AG04450 (cell line): ENCODE measurements at regions not wholly inside any gene's neighbourhood (a gene's known extent, or its start where the extent isn't known, plus 50 kb on each side); places are given as distances from the start of the nearest gene placed in this dataset.

Experiments used
- CTCF ChIA-PET: fragments of 300-600, 350-600 bp; formaldehyde crosslinking; extraction: SDS; loops from one replicate; lab custom pipeline; 2022; ENCODE audit warnings: antibody characterized with exemption, inconsistent platforms; lab: Charles Lee
- POLR2A ChIA-PET: fragments of 350-600 bp; formaldehyde crosslinking; extraction: SDS; loops from one replicate; lab custom pipeline; 2021; ENCODE audit warnings: antibody characterized with exemption, inconsistent platforms; lab: Yijun Ruan, JAX
- DNase-seq: peaks from one replicate; pipeline ENCODE4 v3.0.0-alpha.2; 2011; ENCODE audit warnings: low read depth, low spot score
- H3K27ac ChIP-seq: one replicate; pipeline ENCODE4 v1.5.1; 2012; ENCODE audit warnings: low read depth, low read length, control low read depth
- H3K27me3 ChIP-seq: one replicate; pipeline ENCODE4 v1.6.0; 2012; ENCODE audit warnings: low read length; ENCODE audit not compliant: control insufficient read depth, insufficient read depth
- H3K4me3 ChIP-seq: 2 replicates; pipeline ENCODE4 v1.5.1; 2011; ENCODE audit warnings: mild to moderate bottlenecking, low read depth, low read length, control low read depth
- H3K9me3 ChIP-seq: 2 replicates; pipeline ENCODE4 v1.5.1; 2012; ENCODE audit warnings: low read length; ENCODE audit not compliant: control insufficient read depth, insufficient read depth
- TF ChIP-seq, protein P1 (sequence below): IDR thresholded peaks from 2 replicates; pipeline ENCODE4 v1.5.1; 2011; ENCODE audit warnings: low read depth, low read length, control low read depth, inconsistent platforms

GRCh38 chr7:106731646-106732444, 70.9 kb upstream of the CCDC71L start:
- CTCF ChIA-PET, result interaction anchor here (0.6 to 1.8 kb wide), 5 partner anchors 14 to 555 kb away, joined by 3 to 7 read pairs (median 4); no protein-coding TSS in a partner anchor

GRCh38 chr7:106735637-106736036, 74.7 kb upstream of the CCDC71L start:
- Histone ChIP-seq H3K9me3 (no peaks in the 10 kb centered on the region), H3K4me3 (no peak overlapping the region), H3K27ac (no peak overlapping the region), H3K27me3 (no peaks in the 10 kb centered on the region)
- TF ChIP-seq, protein P1, sequence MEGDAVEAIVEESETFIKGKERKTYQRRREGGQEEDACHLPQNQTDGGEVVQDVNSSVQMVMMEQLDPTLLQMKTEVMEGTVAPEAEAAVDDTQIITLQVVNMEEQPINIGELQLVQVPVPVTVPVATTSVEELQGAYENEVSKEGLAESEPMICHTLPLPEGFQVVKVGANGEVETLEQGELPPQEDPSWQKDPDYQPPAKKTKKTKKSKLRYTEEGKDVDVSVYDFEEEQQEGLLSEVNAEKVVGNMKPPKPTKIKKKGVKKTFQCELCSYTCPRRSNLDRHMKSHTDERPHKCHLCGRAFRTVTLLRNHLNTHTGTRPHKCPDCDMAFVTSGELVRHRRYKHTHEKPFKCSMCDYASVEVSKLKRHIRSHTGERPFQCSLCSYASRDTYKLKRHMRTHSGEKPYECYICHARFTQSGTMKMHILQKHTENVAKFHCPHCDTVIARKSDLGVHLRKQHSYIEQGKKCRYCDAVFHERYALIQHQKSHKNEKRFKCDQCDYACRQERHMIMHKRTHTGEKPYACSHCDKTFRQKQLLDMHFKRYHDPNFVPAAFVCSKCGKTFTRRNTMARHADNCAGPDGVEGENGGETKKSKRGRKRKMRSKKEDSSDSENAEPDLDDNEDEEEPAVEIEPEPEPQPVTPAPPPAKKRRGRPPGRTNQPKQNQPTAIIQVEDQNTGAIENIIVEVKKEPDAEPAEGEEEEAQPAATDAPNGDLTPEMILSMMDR, result no peak
- ChIA-PET POLR2A (interaction anchor here (1.0 to 1.8 kb wide), 2 partner anchors 75 to 193 kb away, joined by 3 to 7 read pairs; partner anchors contain the start of gene CCDC71L), CTCF (interaction anchor here (0.6 to 3.8 kb wide), 18 partner anchors 12 to 565 kb away, joined by 3 to 73 read pairs (median 5); partner anchors contain the start of gene CCDC71L)
- DNase-seq, result no peak

More at GRCh38 chr7:106731646-106732444, 70.9 kb upstream of the CCDC71L start:
- DNase-seq, result no peak
- POLR2A ChIA-PET, result no interaction called here
- Histone ChIP-seq H3K27ac (no peak overlapping the region), H3K4me3 (no peak overlapping the region), H3K9me3 (no peaks in the 10 kb centered on the region), H3K27me3 (no peaks in the 10 kb centered on the region)
- TF ChIP-seq, protein P1, result no peak

GRCh38 chr7:106736123-106736507, 75.2 kb upstream of the CCDC71L start:
- Histone ChIP-seq H3K27ac (no peak overlapping the region), H3K9me3 (no peaks in the 10 kb centered on the region), H3K4me3 (no peak overlapping the region), H3K27me3 (no peaks in the 10 kb centered on the region)
- DNase-seq, result no peak
- CTCF ChIA-PET, result interaction anchor here (0.5 to 3.8 kb wide), 29 partner anchors 10 to 565 kb away, joined by 3 to 73 read pairs (median 5); partner anchors contain the start of gene CCDC71L
- TF ChIP-seq, protein P1, result no peak
- POLR2A ChIA-PET, result interaction anchor here (1.0 to 1.8 kb wide), 3 partner anchors 18 to 194 kb away, joined by 3 to 7 read pairs (median 3); partner anchors contain the start of gene CCDC71L

GRCh38 chr7:106736508-106737201, 75.7 kb upstream of the CCDC71L start:
- TF ChIP-seq, protein P1, result peak; percentile 82
- Histone ChIP-seq H3K4me3 (no peak overlapping the region), H3K9me3 (no peaks in the 10 kb centered on the region), H3K27ac (peak overlapping the region; percentile 63), H3K27me3 (no peaks in the 10 kb centered on the region)
- peak; percentile 56 for DNase-seq
- ChIA-PET CTCF (interaction anchor here (0.5 to 3.8 kb wide), 38 partner anchors 9 to 566 kb away, joined by 3 to 73 read pairs (median 4); partner anchors contain the start of gene CCDC71L), POLR2A (interaction anchor here (1.0 to 1.8 kb wide), 3 partner anchors 18 to 451 kb away, joined by 3 to 7 read pairs (median 4); partner anchors contain the start of gene CCDC71L)
